H1 (cell line): ENCODE measurements at regions not wholly inside any gene's neighbourhood (a gene's known extent, or its start where the extent isn't known, plus 50 kb on each side); places are given as distances from the start of the nearest gene placed in this dataset.

ENCODE experiments used
- CTCF ChIA-PET: fragments of 300-600 bp; sonication (Branson Sonifier 250); formaldehyde crosslinking; loops from one replicate; lab custom pipeline; 2021; ENCODE audit not compliant: partially characterized antibody; lab: Charles Lee
- POLR2A ChIA-PET: fragments of 300-600 bp; sonication (Branson Sonifier 250); formaldehyde crosslinking; loops from one replicate; lab custom pipeline; 2021; ENCODE audit warnings: inconsistent platforms; ENCODE audit not compliant: partially characterized antibody; lab: Charles Lee
- DNase-seq, 2 experiments: peaks; one replicate each; pipeline versions ENCODE4 v3.0.0 to v3.0.0-alpha.2; 2010 to 2022; ENCODE audit warnings: low spot score in 2 of 2, low read depth in 1 of 2, mixed read lengths in 1 of 2
- FAIRE-seq: peaks from 2 replicates; lab custom pipeline; 2011; peaks lifted over from hg19 to GRCh38; lab: Jason Lieb, UNC
- H2AFZ ChIP-seq: 2 replicates; pipeline ENCODE4 v1.8.1; 2012; ENCODE audit warnings: low read length, inconsistent platforms
- H2AK5ac ChIP-seq: 2 replicates; pipeline ENCODE4 v1.6.1; 2013; ENCODE audit warnings: low read depth, low read length
- H2BK120ac ChIP-seq: replicated peaks from 2 replicates; pipeline ENCODE3; 2013; ENCODE audit warnings: low read depth, low read length, inconsistent platforms
- H2BK12ac ChIP-seq: 2 replicates; pipeline ENCODE4 v1.6.1; 2013; ENCODE audit warnings: low read depth, low read length
- H2BK15ac ChIP-seq: 2 replicates; pipeline ENCODE4 v1.6.1; 2013; ENCODE audit warnings: low read length
- H2BK20ac ChIP-seq: 2 replicates; pipeline ENCODE4 v1.6.1; 2013; ENCODE audit warnings: low read length
- H2BK5ac ChIP-seq: 2 replicates; pipeline ENCODE4 v1.6.1; 2013; ENCODE audit warnings: low read depth, low read length
- H3K14ac ChIP-seq: 2 replicates; pipeline ENCODE4 v1.6.1; 2013; ENCODE audit warnings: inconsistent platforms; ENCODE audit not compliant: insufficient read length
- H3K18ac ChIP-seq: 2 replicates; pipeline ENCODE4 v1.6.1; 2013; ENCODE audit warnings: low read length; ENCODE audit errors: extremely low read depth
- H3K23ac ChIP-seq: 2 replicates; pipeline ENCODE4 v1.6.1; 2013; ENCODE audit warnings: inconsistent platforms; ENCODE audit not compliant: insufficient read length
- H3K23me2 ChIP-seq: 2 replicates; pipeline ENCODE4 v1.6.1; 2013; ENCODE audit warnings: low read depth, low read length
- H3K27ac ChIP-seq: 2 replicates; pipeline ENCODE4 v1.6.1; 2011; ENCODE audit warnings: low read depth, low read length, inconsistent platforms
- H3K27me3 ChIP-seq, 4 experiments: replicated peaks in 1 of 4; 1 replicate in 1 of 4; 2 replicates in 3 of 4; pipeline versions ENCODE4 v1.6.1 to v1.8.1; 2011 to 2013; ENCODE audit warnings: low read length in 3 of 4, mild to moderate bottlenecking in 3 of 4, inconsistent platforms in 2 of 4, mixed read lengths in 2 of 4, moderate library complexity in 1 of 4; ENCODE audit not compliant: control insufficient read depth in 3 of 4, insufficient read depth in 3 of 4; ENCODE audit errors: extremely low read depth in 1 of 4
- H3K36me3 ChIP-seq, 4 experiments: 2 replicates each; pipeline versions ENCODE4 v1.6.1 to v1.8.1; 2011 to 2013; ENCODE audit warnings: mild to moderate bottlenecking in 4 of 4, low read length in 3 of 4, moderate library complexity in 2 of 4, control low read depth in 1 of 4, inconsistent platforms in 1 of 4; ENCODE audit not compliant: insufficient read depth in 4 of 4, control insufficient read depth in 2 of 4
- H3K4ac ChIP-seq: replicated peaks from 2 replicates; pipeline ENCODE3; 2013; ENCODE audit warnings: low read length, low read depth, mixed read lengths, inconsistent platforms; ENCODE audit not compliant: insufficient read length
- H3K4me1 ChIP-seq, 4 experiments: replicated peaks in 1 of 4; 1 replicate in 1 of 4; 2 replicates in 3 of 4; pipeline versions ENCODE4 v1.6.1 to v1.8.1; 2011 to 2013; ENCODE audit warnings: low read length in 3 of 4, inconsistent platforms in 2 of 4, mixed read lengths in 1 of 4; ENCODE audit not compliant: insufficient read depth in 4 of 4, control insufficient read depth in 3 of 4
- H3K4me2 ChIP-seq, 2 experiments: 2 replicates each; pipeline versions ENCODE4 v1.6.1 to v1.8.1; 2011 to 2013; ENCODE audit warnings: low read depth in 2 of 2, low read length in 2 of 2, control low read depth in 1 of 2, inconsistent platforms in 1 of 2, mild to moderate bottlenecking in 1 of 2; ENCODE audit not compliant: insufficient read depth in 1 of 2
- H3K4me3 ChIP-seq, 4 experiments: fragments of 200-600, 300-600 bp in 1 of 4; sonication (generic), shearing (Covaris generic), sonication (Bioruptor Twin) in 1 of 4; 2 replicates each; pipeline versions ENCODE4 v1.5.1 to v1.8.1; 2011 to 2016; ENCODE audit warnings: low read length in 4 of 4, low read depth in 3 of 4, control low read depth in 2 of 4, inconsistent platforms in 2 of 4, mild to moderate bottlenecking in 2 of 4, mixed read lengths in 1 of 4, moderate library complexity in 1 of 4; ENCODE audit not compliant: insufficient read depth in 2 of 4; ENCODE audit errors: extremely low read depth in 1 of 4
- H3K56ac ChIP-seq: replicated peaks from 2 replicates; pipeline ENCODE3; 2013; ENCODE audit warnings: low read depth, mild to moderate bottlenecking, mixed read lengths, low read length, inconsistent platforms; ENCODE audit not compliant: insufficient read length
- H3K79me1 ChIP-seq: 2 replicates; pipeline ENCODE4 v1.6.1; 2013; ENCODE audit warnings: low read depth, low read length, control low read depth
- H3K79me2 ChIP-seq, 2 experiments: 2 replicates each; pipeline versions ENCODE4 v1.6.1 to v1.8.1; 2012 to 2013; ENCODE audit warnings: low read length in 2 of 2, mild to moderate bottlenecking in 2 of 2, inconsistent platforms in 1 of 2; ENCODE audit not compliant: insufficient read depth in 2 of 2, control insufficient read depth in 1 of 2
- H3K9ac ChIP-seq, 4 experiments: replicated peaks in 1 of 4; 1 replicate in 1 of 4; 2 replicates in 3 of 4; pipeline versions ENCODE4 v1.6.1 to v1.8.1; 2011 to 2013; ENCODE audit warnings: low read depth in 3 of 4, low read length in 3 of 4, control low read depth in 2 of 4, mild to moderate bottlenecking in 2 of 4, moderate library complexity in 2 of 4, inconsistent platforms in 1 of 4; ENCODE audit errors: extremely low read depth in 1 of 4
- H3K9me3 ChIP-seq, 2 experiments: 2 replicates each; pipeline versions ENCODE4 v1.6.1 to v1.8.1; 2012 to 2013; ENCODE audit warnings: mild to moderate bottlenecking in 2 of 2, moderate library complexity in 2 of 2, control low read depth in 1 of 2, inconsistent platforms in 1 of 2, low read depth in 1 of 2, low read length in 1 of 2, mixed read lengths in 1 of 2; ENCODE audit not compliant: insufficient read depth in 2 of 2
- H4K20me1 ChIP-seq, 2 experiments: replicated peaks in 1 of 2; 2 replicates each; pipeline versions ENCODE3 to v1.8.1; 2011 to 2013; ENCODE audit warnings: inconsistent platforms in 2 of 2, low read length in 2 of 2, mild to moderate bottlenecking in 1 of 2; ENCODE audit not compliant: insufficient read depth in 2 of 2, control insufficient read depth in 1 of 2
- H4K5ac ChIP-seq: 2 replicates; pipeline ENCODE4 v1.6.1; 2013; ENCODE audit warnings: low read length, low read depth, mixed read lengths, inconsistent platforms; ENCODE audit not compliant: insufficient read length
- H4K8ac ChIP-seq: 2 replicates; pipeline ENCODE4 v1.8.0; 2013; ENCODE audit warnings: mild to moderate bottlenecking, moderate library complexity, low read length, inconsistent platforms; ENCODE audit not compliant: insufficient read depth; ENCODE audit errors: extremely low read depth
- H4K91ac ChIP-seq: replicated peaks from 2 replicates; pipeline ENCODE3; 2013; ENCODE audit warnings: low read length, mixed read lengths, inconsistent platforms; ENCODE audit not compliant: insufficient read length
- RXRA ChIP-seq: IDR thresholded peaks from 2 replicates; pipeline ENCODE4 v1.6.1; 2011; ENCODE audit warnings: low read depth, mild to moderate bottlenecking, low read length, moderate library complexity; ENCODE audit not compliant: insufficient read depth
- SIX5 ChIP-seq: IDR thresholded peaks from 2 replicates; pipeline ENCODE4 v1.6.1; 2011; ENCODE audit warnings: mild to moderate bottlenecking, low read depth, low read length
- SP4 ChIP-seq: IDR thresholded peaks from 2 replicates; pipeline ENCODE4 v1.6.1; 2012; ENCODE audit warnings: low read length, inconsistent platforms
- TAF1 ChIP-seq: IDR thresholded peaks from 2 replicates; pipeline ENCODE4 v1.6.1; 2011; ENCODE audit warnings: mild to moderate bottlenecking, low read depth, low read length
- TAF7 ChIP-seq: optimal IDR thresholded peaks from 2 replicates; pipeline ENCODE3; 2011; ENCODE audit warnings: low read depth, mild to moderate bottlenecking, inconsistent platforms, low read length, moderate library complexity, borderline replicate concordance
- TEAD4 ChIP-seq: IDR thresholded peaks from 2 replicates; pipeline ENCODE4 v1.6.1; 2012; ENCODE audit warnings: low read depth, low read length, inconsistent platforms, mixed read lengths
- WGBS, 2 experiments: shearing (Covaris generic) in 1 of 2; methylation state at CpG; one replicate each; pipeline versions ENCODE4 v1.1.6 to v1.1.7; 2013 to 2015; ENCODE audit warnings: low lambda C conversion rate in 2 of 2, mixed read lengths in 2 of 2, inconsistent platforms in 1 of 2, low coverage in 1 of 2, missing lambda C conversion rate in 1 of 2; ENCODE audit not compliant: insufficient replicate concordance in 2 of 2, insufficient coverage in 1 of 2, insufficient read length in 1 of 2; ENCODE audit errors: extremely low coverage in 1 of 2, missing lambda C conversion rate in 1 of 2; 5-methylcytosine and 5-hydroxymethylcytosine counted together

GRCh38 chr2:198775737-198776136 is 682.0 kb downstream of the SATB2 start:
- Histone ChIP-seq H3K9me3 (no peaks in the 10 kb centered on the region), H3K4me1 (no peaks in the 10 kb centered on the region; a peak in 1 of 7 replicates), H4K8ac (no peak overlapping the region), H3K18ac (no peak overlapping the region), H3K23ac (no peak overlapping the region), H4K20me1 (no peaks in the 10 kb centered on the region), H2BK120ac (no peak overlapping the region), H3K27me3 (no peaks in the 10 kb centered on the region), H4K5ac (no peak overlapping the region), H3K4ac (no peak overlapping the region), H2BK15ac (no peak overlapping the region), H3K36me3 (no peaks in the 10 kb centered on the region), H2AFZ (no peak overlapping the region), H3K79me2 (no peaks in the 10 kb centered on the region)
- DNase-seq = no peak
- CTCF ChIA-PET = interaction anchor here (1.4 to 2.1 kb wide), 2 partner anchors 11 to 710 kb away, joined by 4 to 7 read pairs; no protein-coding TSS in a partner anchor
- no peak for TF ChIP-seq TAF1
- no peak for TF ChIP-seq RXRA
- TF ChIP-seq TAF7 = no peak
- TF ChIP-seq SP4 = no peak
- TF ChIP-seq TEAD4 = no peak
- no peak for TF ChIP-seq SIX5
- TF ChIP-seq, all 59 proteins: peak for 0
- no peak overlapping the region for H3K9ac ChIP-seq
- no peak overlapping the region for H2BK20ac ChIP-seq
- no peak overlapping the region for H2BK12ac ChIP-seq
- no peak overlapping the region for H3K4me2 ChIP-seq
- H3K56ac ChIP-seq = no peak overlapping the region
- H2AK5ac ChIP-seq = no peak overlapping the region
- no peak for FAIRE-seq
- no peaks in the 10 kb centered on the region for H3K79me1 ChIP-seq
- POLR2A ChIA-PET = no interaction called here
- H3K23me2 ChIP-seq = no peaks in the 10 kb centered on the region
- no peak overlapping the region for H2BK5ac ChIP-seq
- H3K4me3 ChIP-seq = no peak overlapping the region
- no peak overlapping the region for H4K91ac ChIP-seq
- 92% methylated on average over 5 of the region's 5 CpGs; no CpG with 5 or more reads in 1 of the 2 experiments for WGBS, 2 experiments
- H3K14ac ChIP-seq = no peak overlapping the region
- no peak overlapping the region for H3K27ac ChIP-seq
